GM19438 (cell line): ENCODE measurements at regions not wholly inside any gene's neighbourhood (a gene's known extent, or its start where the extent isn't known, plus 50 kb on each side); places are given as distances from the start of the nearest gene placed in this dataset.

ENCODE experiments used
- ATAC-seq: cut with Tn5 transposase; IDR thresholded peaks from one replicate; pipeline ENCODE4 v1.9.1; 2021; ENCODE audit warnings: low read depth; ENCODE audit not compliant: unreplicated experiment

GRCh38 chr16:66222756-66223155 is 143.7 kb upstream of the CDH5 start:
- no peak for ATAC-seq

- ATAC-seq = no peak
These were observed 145.8 kb upstream of the CDH5 start for GRCh38 chr16:66220702-66221101.

DNA sequence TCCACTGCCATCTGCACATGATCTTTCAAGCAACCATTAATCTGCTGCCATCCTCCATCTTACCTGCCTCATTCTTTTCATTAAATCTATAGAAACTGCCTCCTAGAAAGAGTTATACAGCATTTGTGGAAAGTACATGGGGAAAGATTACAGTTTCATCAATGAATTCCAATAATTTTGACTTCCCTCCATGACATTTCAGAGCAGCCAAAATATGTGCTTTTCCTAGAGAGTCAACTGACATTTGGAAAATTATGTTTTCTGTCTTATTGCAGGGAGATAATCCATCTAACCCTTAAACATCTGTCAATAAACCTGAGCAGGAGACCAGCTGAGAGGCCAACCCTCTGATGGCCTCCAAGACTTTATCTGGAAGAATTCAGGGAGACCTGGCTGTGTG is 147.0 kb upstream of the CDH5 start:
- ATAC-seq = no peak

DNA sequence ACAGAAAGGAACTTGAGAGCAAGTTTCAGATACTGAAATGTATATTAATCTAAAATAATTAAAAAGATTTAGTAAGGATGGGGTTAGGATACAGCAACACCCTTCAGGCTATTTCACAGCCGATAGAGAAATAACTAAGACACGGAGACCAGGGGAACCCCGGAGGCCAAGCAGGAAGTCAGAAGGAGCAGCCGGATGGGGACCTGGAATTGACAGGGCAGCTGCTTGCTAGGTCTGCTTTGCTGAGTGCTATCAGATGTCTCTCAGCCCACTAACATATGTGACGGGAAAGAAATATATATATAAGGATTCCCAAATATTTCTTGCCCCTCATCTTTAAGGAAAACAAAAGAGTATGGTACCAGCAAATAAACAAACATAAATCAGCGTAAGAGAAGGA is 154.1 kb upstream of the CDH5 start:
- ATAC-seq = no peak

DNA sequence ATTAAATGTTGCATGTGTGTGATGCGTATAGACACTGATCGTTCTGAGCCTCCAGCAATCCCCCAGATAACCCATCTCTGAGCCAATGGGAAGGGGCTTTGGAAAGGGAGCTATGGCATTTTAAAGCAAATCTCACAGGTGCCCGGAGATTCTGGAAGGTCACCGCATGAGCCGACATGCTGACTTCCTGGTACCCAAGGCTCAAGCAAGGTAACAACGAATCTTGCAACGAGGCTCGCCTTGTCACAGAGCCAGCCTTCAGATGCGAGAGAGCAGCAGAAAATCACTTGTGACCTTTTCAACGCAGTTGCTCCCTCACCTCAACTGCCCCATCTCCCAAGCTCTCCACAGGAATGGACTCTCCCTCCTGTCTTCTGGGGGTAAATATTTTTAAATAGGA is 154.8 kb upstream of the CDH5 start:
- ATAC-seq = no peak

DNA sequence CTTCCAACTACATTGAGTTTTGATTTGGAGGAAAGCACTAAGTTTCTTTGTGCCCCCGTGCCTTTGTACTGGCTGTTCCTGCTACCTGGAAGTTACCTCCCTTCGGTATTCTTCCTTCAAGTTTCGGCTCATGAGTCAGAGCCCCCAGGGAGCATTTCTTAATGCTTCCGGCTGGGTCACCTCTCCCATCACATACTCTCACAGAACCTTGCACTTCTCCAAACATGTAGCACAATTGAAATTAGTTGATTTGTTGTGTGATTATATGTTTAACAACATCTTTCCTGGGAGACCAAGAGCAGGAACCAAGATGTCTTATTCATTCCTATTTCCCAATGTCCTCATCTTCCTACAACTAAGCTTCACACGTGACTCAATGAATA is 158.6 kb upstream of the CDH5 start:
- no peak for ATAC-seq

DNA sequence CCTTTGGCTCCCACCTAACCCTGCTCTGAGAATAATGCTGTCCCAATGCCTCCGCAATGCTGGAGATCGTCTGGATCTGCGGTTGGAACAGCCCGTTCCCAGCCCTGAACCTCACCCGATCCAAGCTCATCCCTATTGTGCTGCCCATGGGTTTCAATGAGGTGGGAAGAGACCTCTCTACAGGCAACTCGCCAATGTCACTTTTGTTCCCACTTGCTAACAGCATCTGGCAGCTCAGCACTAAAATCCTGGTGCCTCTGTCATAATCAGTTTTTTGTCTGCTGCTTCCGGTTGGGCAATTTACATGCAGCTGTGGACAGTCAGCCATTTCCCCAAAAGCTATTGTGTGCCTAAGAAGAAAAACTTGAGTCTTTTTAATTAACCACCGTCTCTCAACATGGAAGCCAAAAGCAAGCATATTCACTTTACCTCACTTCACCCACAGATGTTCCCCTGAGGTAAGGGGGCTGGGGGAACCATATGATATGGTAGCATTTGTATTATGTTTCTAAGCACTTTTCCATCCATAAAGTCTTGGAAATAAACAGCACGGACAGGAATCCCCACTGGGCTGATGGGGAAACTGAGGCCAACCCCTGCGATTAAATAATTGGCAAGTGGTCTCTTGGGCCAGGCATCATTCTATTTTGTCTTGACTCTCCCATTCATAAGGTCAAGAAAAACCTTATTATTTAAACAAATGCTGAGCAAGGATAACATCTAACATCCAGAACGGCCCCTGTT is 159.2 kb upstream of the CDH5 start:
- no peak for ATAC-seq

DNA sequence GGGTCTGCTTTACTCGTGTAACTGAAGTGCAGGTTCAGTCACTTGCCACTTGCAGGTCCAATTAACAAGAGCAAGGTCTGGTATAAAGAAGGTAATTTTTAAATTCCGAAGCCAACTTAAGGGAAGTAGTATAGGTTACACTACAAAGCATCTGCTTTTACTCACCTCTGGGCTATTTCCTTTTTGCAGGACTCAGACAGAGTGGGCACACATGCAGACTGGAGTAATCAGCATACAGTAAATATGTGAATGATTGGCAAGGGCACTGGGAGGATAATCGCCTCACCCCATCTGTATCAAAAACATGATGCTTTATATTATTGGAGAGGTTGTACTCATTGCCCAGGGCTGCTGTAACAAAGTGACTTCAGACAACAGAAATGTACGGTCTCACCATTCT is 160.1 kb upstream of the CDH5 start:
- ATAC-seq = no peak

- ATAC-seq = no peak
These were observed 160.9 kb upstream of the CDH5 start for GRCh38 chr16:66205287-66206231.

DNA sequence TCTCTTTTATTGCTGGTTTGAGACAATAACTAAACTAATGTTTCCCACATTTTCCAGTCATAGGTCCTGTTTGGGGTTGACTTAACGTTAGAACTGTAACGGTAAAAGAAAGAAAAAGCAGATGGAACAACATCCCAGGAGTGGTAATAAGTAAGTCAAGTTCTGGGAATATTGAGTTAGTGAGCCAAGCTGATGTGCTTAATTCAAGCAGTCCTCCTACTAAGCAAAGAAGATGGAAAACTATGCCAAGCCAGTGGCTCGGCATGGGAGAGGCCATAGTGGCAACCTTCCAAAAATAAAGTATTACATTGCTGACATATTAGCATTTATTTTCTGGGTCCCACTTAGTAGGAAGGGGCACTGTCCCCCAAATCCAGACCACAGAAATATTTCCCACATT is 161.7 kb upstream of the CDH5 start:
- no peak for ATAC-seq

GRCh38 chr16:66203476-66203875 is 163.0 kb upstream of the CDH5 start:
- ATAC-seq = no peak

DNA sequence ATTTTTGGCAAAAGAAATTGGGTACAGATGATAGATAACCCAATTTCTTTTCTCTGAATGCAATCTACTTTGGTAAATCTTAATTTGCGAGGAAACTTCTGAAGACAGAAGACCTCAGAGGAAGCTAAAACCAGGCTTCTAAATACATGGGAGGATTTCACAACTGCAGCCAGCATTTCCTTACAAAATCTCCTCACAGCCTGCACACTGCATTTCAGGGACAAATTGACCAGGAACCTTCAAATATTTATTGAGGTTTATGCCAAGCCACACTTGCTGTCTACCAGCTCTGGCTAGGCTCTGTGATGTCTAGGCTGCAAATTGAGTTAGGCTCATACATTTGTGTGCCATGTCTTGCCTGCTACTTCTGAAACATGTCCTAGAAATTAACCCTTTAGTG is 167.3 kb upstream of the CDH5 start:
- no peak for ATAC-seq

- no peak for ATAC-seq
These were observed 167.8 kb upstream of the CDH5 start for GRCh38 chr16:66198641-66199040.

- ATAC-seq = no peak
These were observed 168.7 kb upstream of the CDH5 start for GRCh38 chr16:66197668-66198278.

- ATAC-seq = no peak
These were observed 169.7 kb upstream of the CDH5 start for GRCh38 chr16:66196770-66197169.

DNA sequence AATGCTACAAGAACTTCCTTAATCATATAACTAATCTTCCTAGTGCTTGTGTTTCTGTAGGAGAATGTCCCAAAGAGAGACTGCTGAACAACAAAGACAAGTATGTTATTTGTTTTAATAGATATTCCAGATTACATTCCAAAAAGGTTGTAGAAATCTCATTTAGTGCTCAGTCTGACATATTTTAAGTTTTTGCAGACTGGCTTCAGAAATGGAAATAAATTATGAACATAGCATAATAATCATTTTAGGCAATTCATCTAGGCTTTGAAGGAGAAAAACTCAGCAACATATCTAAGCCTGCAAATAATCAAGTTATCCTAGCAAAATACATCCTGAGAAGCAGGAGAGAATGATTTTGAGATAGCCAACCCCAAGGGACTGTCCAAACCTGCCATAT is 171.6 kb upstream of the CDH5 start:
- no peak for ATAC-seq

GRCh38 chr16:66193543-66194229 is 172.8 kb upstream of the CDH5 start:
- ATAC-seq = no peak

GRCh38 chr16:66190411-66190810 is 176.1 kb upstream of the CDH5 start:
- no peak for ATAC-seq

DNA sequence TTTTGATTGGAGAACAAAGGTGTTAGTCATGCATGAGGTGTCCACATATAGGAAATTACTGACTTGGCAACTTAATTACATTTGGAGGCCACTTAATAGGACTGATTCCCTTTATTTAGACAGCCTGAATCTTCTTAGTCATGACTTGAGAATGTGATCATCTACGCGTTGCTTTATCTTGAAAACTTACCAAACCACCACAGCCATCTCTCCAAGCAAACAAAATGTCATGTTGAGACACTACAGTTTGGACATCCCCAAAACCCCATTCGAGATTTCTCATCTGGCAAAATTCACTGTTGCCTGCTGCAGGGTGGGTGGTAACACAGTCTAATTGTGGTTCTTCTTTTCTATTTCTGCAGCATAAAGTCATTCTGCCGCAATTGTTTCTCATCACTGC is 176.5 kb upstream of the CDH5 start:
- no peak for ATAC-seq

- ATAC-seq = no peak
These were observed 177.4 kb upstream of the CDH5 start for GRCh38 chr16:66188917-66189725.
